GM12878 (cell line): ENCODE measurements at regions not wholly inside any gene's neighbourhood (a gene's known extent, or its start where the extent isn't known, plus 50 kb on each side); places are given as distances from the start of the nearest gene placed in this dataset.

Source experiments
- ATAC-seq: fragments of 200-7000 bp; cut with Tn5 transposase; 3 replicates; pipeline ENCODE4 v1.9.1; 2020; ENCODE audit warnings: mild to moderate bottlenecking, moderate library complexity
- BruUV-seq: library from RNA; stranded (reverse); fragments of 400-500 nt; replicated peaks from 2 replicates; lab custom pipeline; 2021; lab: Mats Ljungman, UMichigan
- CTCF ChIA-PET: fragments of 300-600 bp; sonication (Branson Sonifier 250); formaldehyde crosslinking; extraction: SDS; loops from one replicate; lab custom pipeline; 2021; ENCODE audit warnings: inconsistent platforms; lab: Yijun Ruan, JAX
- POLR2A ChIA-PET: fragments of 350-600 bp; formaldehyde crosslinking; extraction: SDS; loops from one replicate; lab custom pipeline; 2021; ENCODE audit warnings: inconsistent platforms; lab: Charles Lee
- RAD21 ChIA-PET: fragments of 300-600 bp; sonication (Branson Sonifier 250); formaldehyde crosslinking; loops from one replicate; lab custom pipeline; 2023; ENCODE audit warnings: antibody characterized with exemption; ENCODE audit not compliant: unreplicated experiment; lab: Charles Lee
- SMC1A ChIA-PET: fragments of 300-600 bp; sonication (Branson Sonifier 250); formaldehyde crosslinking; loops from one replicate; lab custom pipeline; 2023; ENCODE audit not compliant: unreplicated experiment, uncharacterized antibody; lab: Charles Lee
- DNase-seq: peaks from one replicate; pipeline ENCODE4 v3.0.0-alpha.2; 2011; ENCODE audit warnings: low read depth, low spot score
- FAIRE-seq: peaks from 3 replicates; lab custom pipeline; 2011; peaks lifted over from hg19 to GRCh38; lab: Jason Lieb, UNC
- H2AFZ ChIP-seq: 2 replicates; pipeline ENCODE4 v1.6.0; 2011; ENCODE audit warnings: low read depth, low read length, control low read depth; ENCODE audit not compliant: control insufficient read depth
- H3K27ac ChIP-seq: 2 replicates; pipeline ENCODE4 v1.5.1; 2011; ENCODE audit warnings: control low read depth; ENCODE audit not compliant: control insufficient read depth, insufficient read depth
- H3K27me3 ChIP-seq, 2 experiments: replicated peaks in 1 of 2; 2 replicates each; pipeline versions ENCODE4 v1.6.0 to v1.6.1; 2011; ENCODE audit warnings: low read length in 1 of 2; ENCODE audit not compliant: control insufficient read depth in 2 of 2, insufficient read depth in 2 of 2
- H3K36me3 ChIP-seq, 2 experiments: 2 replicates each; pipeline ENCODE4 v1.5.1; 2011; ENCODE audit warnings: low read length in 1 of 2; ENCODE audit not compliant: control insufficient read depth in 2 of 2, insufficient read depth in 2 of 2
- H3K4me1 ChIP-seq: 2 replicates; pipeline ENCODE4 v1.6.1; 2011; ENCODE audit warnings: mild to moderate bottlenecking, low read length, moderate library complexity, mixed read lengths; ENCODE audit not compliant: control insufficient read depth, insufficient read depth
- H3K4me2 ChIP-seq: 2 replicates; pipeline ENCODE4 v1.6.0; 2011; ENCODE audit warnings: control low read depth; ENCODE audit not compliant: control insufficient read depth, insufficient read depth
- H3K4me3 ChIP-seq: fragments of 200-600 bp; sonication (generic); 2 replicates; pipeline ENCODE4 v1.5.1; 2016
- H3K79me2 ChIP-seq: 2 replicates; pipeline ENCODE4 v1.6.0; 2011; ENCODE audit warnings: low read length; ENCODE audit not compliant: control insufficient read depth, insufficient read depth
- H3K9ac ChIP-seq: 2 replicates; pipeline ENCODE4 v1.8.0; 2011; ENCODE audit warnings: low read length, control low read depth, mixed read lengths; ENCODE audit not compliant: control insufficient read depth, insufficient read depth
- H3K9me3 ChIP-seq: replicated peaks from 3 replicates; pipeline ENCODE4 v1.5.1; 2011; ENCODE audit warnings: mild to moderate bottlenecking, low read length; ENCODE audit not compliant: control insufficient read depth, insufficient read depth
- H4K20me1 ChIP-seq: 2 replicates; pipeline ENCODE4 v1.6.0; 2011; ENCODE audit not compliant: control insufficient read depth, insufficient read depth
- BMI1 ChIP-seq: fragments of 450-650 bp; IDR thresholded peaks from 2 replicates; pipeline ENCODE4 v1.6.1; 2016; ENCODE audit warnings: mild to moderate bottlenecking, moderate library complexity, borderline replicate concordance
- BRCA1 ChIP-seq: IDR thresholded peaks from 2 replicates; pipeline ENCODE4 v1.6.1; 2011; ENCODE audit warnings: low read depth, low read length, improper control_type of control experiment
- PML ChIP-seq: IDR thresholded peaks from 2 replicates; pipeline ENCODE4 v1.6.1; 2012; ENCODE audit warnings: low read length, inconsistent platforms
- RELB ChIP-seq: fragments of 450-650 bp; IDR thresholded peaks from 2 replicates; pipeline ENCODE4 v1.6.1; 2017; ENCODE audit warnings: low read depth, mild to moderate bottlenecking, moderate library complexity
- SMC3 ChIP-seq: IDR thresholded peaks from 2 replicates; pipeline ENCODE4 v1.6.1; 2011; ENCODE audit warnings: low read length, improper control_type of control experiment, borderline replicate concordance
- SPI1 ChIP-seq: IDR thresholded peaks from 2 replicates; pipeline ENCODE4 v1.6.1; 2011; ENCODE audit warnings: low read depth, mild to moderate bottlenecking, low read length, moderate library complexity, borderline replicate concordance; ENCODE audit not compliant: insufficient read depth
- ZSCAN29 ChIP-seq: fragments of 450-650 bp; IDR thresholded peaks from 2 replicates; pipeline ENCODE4 v1.6.1; 2017; ENCODE audit warnings: mild to moderate bottlenecking, moderate library complexity
- WGBS: methylation state at CpG from one replicate; pipeline ENCODE4 v1.1.6; 2016; ENCODE audit warnings: low lambda C conversion rate; ENCODE audit not compliant: insufficient replicate concordance, insufficient coverage; ENCODE audit errors: missing lambda C conversion rate; 5-methylcytosine and 5-hydroxymethylcytosine counted together
- in situ Hi-C: fragments of 300-500 bp; cut with MboI; formaldehyde crosslinking; loops from 9 replicates; pipeline ENCODE4 v1.14.3; 2018; ENCODE audit warnings: mixed read lengths
- intact Hi-C: fragments of 100-400 bp; cut with micrococcal nuclease; formaldehyde crosslinking; loops from one replicate; pipeline ENCODE4 v1.14.2; 2022; ENCODE audit not compliant: unreplicated experiment
- TF ChIP-seq, protein P1 (sequence below): fragments of 450-650 bp; formaldehyde crosslinking; IDR thresholded peaks from 2 replicates; pipeline ENCODE4 v1.5.0; 2022; ENCODE audit warnings: mild to moderate bottlenecking, missing genetic modification characterization

GRCh38 chr12:96136161-96136560 is 58.0 kb upstream of the ELK3 start:
- Histone ChIP-seq H3K9me3 (no peaks in the 10 kb centered on the region), H3K9ac (no peak overlapping the region), H3K79me2 (no peaks in the 10 kb centered on the region), H4K20me1 (no peaks in the 10 kb centered on the region), H2AFZ (no peak overlapping the region), H3K4me1 (no peaks in the 10 kb centered on the region)
- ChIA-PET POLR2A (no interaction called here), CTCF (interaction anchor here (1.9 kb wide), 1 partner anchor 79 kb away, joined by 6 read pairs; no protein-coding TSS in a partner anchor), SMC1A (interaction anchor here (1.0 to 1.3 kb wide), 2 partner anchors 9 to 76 kb away, joined by 3 read pairs; no protein-coding TSS in a partner anchor), RAD21 (interaction anchor here (1.9 to 2.9 kb wide), 2 partner anchors 79 to 380 kb away, joined by 5 to 7 read pairs; no protein-coding TSS in a partner anchor)
- ATAC-seq (no peak), DNase-seq (no peak)
- WGBS = 51% methylated on average over 3 of the region's 3 CpGs
- TF ChIP-seq ZSCAN29 = no peak
- no peak for TF ChIP-seq BMI1
- TF ChIP-seq BRCA1 = no peak
- no peak for TF ChIP-seq SMC3
- TF ChIP-seq, all 136 proteins: peak for 0
- FAIRE-seq = no peak
- Histone ChIP-seq H3K36me3 (no peaks in the 10 kb centered on the region), H3K4me2 (no peak overlapping the region), H3K4me3 (no peak overlapping the region), H3K27ac (no peak overlapping the region), H3K27me3 (peaks cover 2% of the 10 kb centered on the region in 2 experiments; a peak in 1 of 4 replicates)
- in situ Hi-C loops (no loop called here), intact Hi-C loops (no loop called here)
- BruUV-seq = no TSS peak

DNA sequence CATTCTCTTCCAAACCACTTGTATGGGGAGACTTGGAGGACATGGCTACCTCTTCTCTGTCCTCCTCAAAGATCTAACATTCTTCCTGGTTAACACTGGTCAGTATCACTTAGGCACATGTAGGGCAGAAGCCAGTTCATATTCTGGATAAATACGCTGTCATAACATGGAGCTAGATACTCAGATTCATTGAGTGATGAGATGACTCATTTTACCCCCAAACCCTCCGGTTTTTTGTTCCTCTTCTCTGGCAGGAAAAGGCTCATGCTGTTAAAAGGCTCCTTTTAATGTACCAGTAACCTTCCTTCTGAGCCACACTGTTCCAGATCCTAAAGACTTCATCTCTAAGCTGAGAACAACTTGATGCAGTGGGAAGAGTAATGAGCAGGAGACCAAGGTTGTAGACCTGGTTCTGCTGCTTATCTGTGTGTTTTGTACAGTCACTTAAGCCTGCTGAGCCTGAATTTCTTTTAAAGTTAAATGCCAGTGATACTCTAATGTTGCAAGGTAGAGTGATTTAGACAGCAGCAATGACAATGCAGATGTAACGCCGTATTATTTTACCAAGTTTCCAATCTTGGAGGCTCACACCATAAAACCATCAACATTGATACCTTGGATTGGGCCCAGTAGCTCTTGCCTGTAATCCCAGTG is 57.3 kb upstream of the ELK3 start:
- ChIA-PET CTCF (interaction anchor here (1.9 kb wide), 1 partner anchor 78 kb away, joined by 6 read pairs; no protein-coding TSS in a partner anchor), SMC1A (interaction anchor here (0.5 to 1.3 kb wide), 5 partner anchors 10 to 380 kb away, joined by 3 to 7 read pairs (median 3); no protein-coding TSS in a partner anchor), POLR2A (no interaction called here), RAD21 (interaction anchor here (0.7 to 2.9 kb wide), 3 partner anchors 78 to 380 kb away, joined by 3 to 7 read pairs (median 5); no protein-coding TSS in a partner anchor)
- H3K9ac ChIP-seq = no peak overlapping the region
- DNase-seq = no peak
- no peak overlapping the region for H3K4me2 ChIP-seq
- H3K4me1 ChIP-seq = no peaks in the 10 kb centered on the region
- H3K79me2 ChIP-seq = no peaks in the 10 kb centered on the region
- no peaks in the 10 kb centered on the region for H4K20me1 ChIP-seq
- FAIRE-seq = no peak
- no TSS peak for BruUV-seq
- intact Hi-C loops = no loop called here
- no peak overlapping the region for H3K27ac ChIP-seq
- H3K27me3 ChIP-seq = peaks cover 2% of the 10 kb centered on the region in 2 experiments; a peak in 1 of 4 replicates
- no peak overlapping the region for H3K4me3 ChIP-seq
- no peak overlapping the region for H2AFZ ChIP-seq
- no peak for ATAC-seq
- in situ Hi-C loops = no loop called here
- H3K36me3 ChIP-seq = no peaks in the 10 kb centered on the region
- no peaks in the 10 kb centered on the region for H3K9me3 ChIP-seq
- 45% methylated on average over 4 of the region's 4 CpGs for WGBS
- TF ChIP-seq PML (no peak), RELB (no peak), SPI1 (no peak)
- TF ChIP-seq, protein P1, sequence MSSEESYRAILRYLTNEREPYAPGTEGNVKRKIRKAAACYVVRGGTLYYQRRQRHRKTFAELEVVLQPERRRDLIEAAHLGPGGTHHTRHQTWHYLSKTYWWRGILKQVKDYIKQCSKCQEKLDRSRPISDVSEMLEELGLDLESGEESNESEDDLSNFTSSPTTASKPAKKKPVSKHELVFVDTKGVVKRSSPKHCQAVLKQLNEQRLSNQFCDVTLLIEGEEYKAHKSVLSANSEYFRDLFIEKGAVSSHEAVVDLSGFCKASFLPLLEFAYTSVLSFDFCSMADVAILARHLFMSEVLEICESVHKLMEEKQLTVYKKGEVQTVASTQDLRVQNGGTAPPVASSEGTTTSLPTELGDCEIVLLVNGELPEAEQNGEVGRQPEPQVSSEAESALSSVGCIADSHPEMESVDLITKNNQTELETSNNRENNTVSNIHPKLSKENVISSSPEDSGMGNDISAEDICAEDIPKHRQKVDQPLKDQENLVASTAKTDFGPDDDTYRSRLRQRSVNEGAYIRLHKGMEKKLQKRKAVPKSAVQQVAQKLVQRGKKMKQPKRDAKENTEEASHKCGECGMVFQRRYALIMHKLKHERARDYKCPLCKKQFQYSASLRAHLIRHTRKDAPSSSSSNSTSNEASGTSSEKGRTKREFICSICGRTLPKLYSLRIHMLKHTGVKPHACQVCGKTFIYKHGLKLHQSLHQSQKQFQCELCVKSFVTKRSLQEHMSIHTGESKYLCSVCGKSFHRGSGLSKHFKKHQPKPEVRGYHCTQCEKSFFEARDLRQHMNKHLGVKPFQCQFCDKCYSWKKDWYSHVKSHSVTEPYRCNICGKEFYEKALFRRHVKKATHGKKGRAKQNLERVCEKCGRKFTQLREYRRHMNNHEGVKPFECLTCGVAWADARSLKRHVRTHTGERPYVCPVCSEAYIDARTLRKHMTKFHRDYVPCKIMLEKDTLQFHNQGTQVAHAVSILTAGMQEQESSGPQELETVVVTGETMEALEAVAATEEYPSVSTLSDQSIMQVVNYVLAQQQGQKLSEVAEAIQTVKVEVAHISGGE (CRISPR knock-in tag) = no peak
